Erythroblast (primary cell): ENCODE measurements at regions not wholly inside any gene's neighbourhood (a gene's known extent, or its start where the extent isn't known, plus 50 kb on each side); places are given as distances from the start of the nearest gene placed in this dataset.

Experiments
- GATA1 ChIP-seq: IDR thresholded peaks from 2 replicates; pipeline ENCODE4 v1.6.1; 2011; ENCODE audit warnings: low read depth, mild to moderate bottlenecking, control low read depth, low read length, moderate library complexity
- POLR2A ChIP-seq: IDR thresholded peaks from 2 replicates; pipeline ENCODE4 v1.6.1; 2011; ENCODE audit warnings: mild to moderate bottlenecking, low read length

DNA sequence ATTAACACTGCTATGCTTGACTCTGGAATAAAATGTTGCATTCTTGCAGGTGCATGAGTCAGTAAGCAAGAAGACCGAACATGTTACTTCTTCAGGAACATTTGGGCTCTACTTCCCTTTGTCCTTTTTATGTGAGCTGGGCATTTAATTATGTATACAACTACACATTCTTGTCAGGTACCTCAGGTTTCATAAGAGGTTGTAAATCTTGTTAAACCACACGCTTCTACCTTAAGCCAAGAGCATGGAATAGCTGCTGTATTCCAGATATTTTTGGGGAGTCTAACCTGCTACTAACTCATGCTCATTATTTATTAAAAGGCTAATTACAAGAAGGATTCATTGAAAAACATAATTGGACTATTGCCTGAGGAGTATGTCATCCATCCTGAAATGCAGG lies 414.2 kb upstream of the KLF6 start:
- TF ChIP-seq POLR2A, result no peak
- TF ChIP-seq GATA1, result no peak
